Activated T-cell treated with anti-CD3 and anti-CD28 coated beads, Interleukin-2, amount 50 U/mL, for 4 hours (primary cell): ENCODE measurements at regions not wholly inside any gene's neighbourhood (a gene's known extent, or its start where the extent isn't known, plus 50 kb on each side); places are given as distances from the start of the nearest gene placed in this dataset.
"Not testable (repeated sequence)": the region's sequence is repeated elsewhere in the genome, so short reads cannot be mapped to it uniquely, and the experiment has no call there.

ENCODE experiments used
- ATAC-seq, 2 donors: fragments of 200-7000 bp; cut with Tn5 transposase; one replicate each; pipeline ENCODE4 v1.10.0; 2021
- DNase-seq: peaks from one replicate; pipeline ENCODE4 v3.0.0-alpha.2; 2020
- H3K27me3 Mint-ChIP-seq: one replicate; pipeline ENCODE4 v1.8.0; 2021; ENCODE audit warnings: low read depth, mixed read lengths
- H3K36me3 Mint-ChIP-seq: one replicate; pipeline ENCODE4 v1.8.0; 2022; ENCODE audit warnings: mixed read lengths; ENCODE audit not compliant: insufficient read depth
- H3K4me1 Mint-ChIP-seq: one replicate; pipeline ENCODE4 v1.8.0; 2021; ENCODE audit warnings: low read depth, mixed read lengths
- H3K4me3 Mint-ChIP-seq: one replicate; pipeline ENCODE4 v1.8.0; 2021; ENCODE audit warnings: mild to moderate bottlenecking, moderate library complexity, mixed read lengths
- H3K9me3 Mint-ChIP-seq: one replicate; pipeline ENCODE4 v1.8.0; 2021; ENCODE audit warnings: mixed read lengths

DNA sequence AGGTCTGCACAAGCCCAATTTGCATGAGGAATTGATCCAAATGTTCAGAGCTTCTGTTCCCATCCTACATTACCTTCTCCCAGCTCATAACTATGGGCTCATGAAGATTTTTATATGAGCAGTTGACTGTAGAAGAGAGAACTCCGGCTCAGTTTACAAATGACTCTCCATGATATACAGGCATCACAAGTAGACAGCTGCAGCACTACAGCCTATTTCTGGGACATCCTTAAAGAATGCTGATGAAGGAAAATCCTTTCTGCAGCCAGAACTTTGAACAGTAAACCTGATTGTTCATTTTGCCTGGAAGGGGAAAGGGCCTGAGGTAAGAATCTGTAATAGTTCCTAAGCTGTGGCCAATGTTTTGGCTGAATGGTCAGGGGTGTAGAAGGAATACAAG lies 174.1 kb upstream of the CXCL13 start:
- Mint-ChIP-seq H3K36me3 (no peaks in the 10 kb centered on the region), H3K9me3 (no peaks in the 10 kb centered on the region), H3K27me3 (no peaks in the 10 kb centered on the region), H3K4me3 (no peak overlapping the region), H3K4me1 (peaks cover 5% of the 10 kb centered on the region)
- DNase-seq, result no peak
- ATAC-seq, result no peak

DNA sequence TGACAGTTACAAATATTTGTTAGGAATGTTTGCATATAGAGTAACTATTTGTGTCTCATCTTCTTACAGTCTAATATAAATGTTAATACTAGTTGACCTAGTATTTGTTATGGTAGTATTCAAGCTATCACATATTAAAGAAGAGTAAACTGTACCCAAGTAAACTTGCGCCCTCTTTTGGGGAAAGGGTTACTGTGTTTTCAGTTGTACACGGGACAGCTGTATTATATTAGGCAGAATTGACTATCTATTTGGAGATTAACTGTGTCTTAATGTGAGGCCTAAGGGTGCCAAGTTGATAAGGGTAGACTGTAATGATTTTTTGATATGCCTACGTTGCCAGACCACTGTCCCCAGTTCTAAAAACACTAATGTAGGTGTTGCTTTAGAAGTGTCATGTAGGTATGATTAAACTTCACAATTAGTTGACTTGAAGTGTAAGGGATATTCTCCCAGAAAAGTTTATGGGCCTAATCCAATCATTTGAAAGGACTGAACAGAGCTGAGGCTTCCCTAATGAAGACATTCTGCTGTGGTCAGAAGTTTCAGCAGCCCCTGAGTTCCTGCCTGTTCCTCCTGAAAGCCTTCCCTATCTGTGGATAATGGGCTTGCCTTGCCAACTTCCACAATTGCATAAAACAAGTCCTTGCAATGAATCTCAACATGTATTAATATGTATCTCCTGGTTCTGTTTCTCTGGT lies 172.8 kb upstream of the CXCL13 start:
- Mint-ChIP-seq H3K9me3 (no peaks in the 10 kb centered on the region), H3K36me3 (no peaks in the 10 kb centered on the region), H3K4me1 (peaks cover 5% of the 10 kb centered on the region), H3K27me3 (no peaks in the 10 kb centered on the region), H3K4me3 (no peak overlapping the region)
- no peak for DNase-seq
- peak in 1 of 2 donors; percentile 23 for ATAC-seq

DNA sequence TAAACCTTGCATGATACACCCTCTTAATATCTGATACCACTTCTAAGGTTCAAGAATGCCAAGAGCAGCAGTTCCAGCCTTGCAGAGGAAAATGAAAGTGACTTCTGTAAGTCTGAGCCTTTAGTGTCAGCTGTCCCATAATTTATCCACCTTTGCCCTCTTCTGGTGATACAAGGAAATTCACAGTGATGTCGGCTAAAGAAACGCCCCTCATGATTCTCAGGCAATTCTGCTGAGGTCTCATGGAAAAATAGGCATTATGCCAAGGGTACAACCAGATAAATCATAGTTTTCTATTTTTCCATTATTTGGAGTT lies 172.2 kb upstream of the CXCL13 start:
- ATAC-seq (peak; percentile 61 to 69), DNase-seq (no peak)
- H3K36me3 Mint-ChIP-seq, result no peaks in the 10 kb centered on the region
- no peaks in the 10 kb centered on the region for H3K9me3 Mint-ChIP-seq
- H3K27me3 Mint-ChIP-seq, result no peaks in the 10 kb centered on the region
- peaks cover 5% of the 10 kb centered on the region for H3K4me1 Mint-ChIP-seq
- no peak overlapping the region for H3K4me3 Mint-ChIP-seq

DNA sequence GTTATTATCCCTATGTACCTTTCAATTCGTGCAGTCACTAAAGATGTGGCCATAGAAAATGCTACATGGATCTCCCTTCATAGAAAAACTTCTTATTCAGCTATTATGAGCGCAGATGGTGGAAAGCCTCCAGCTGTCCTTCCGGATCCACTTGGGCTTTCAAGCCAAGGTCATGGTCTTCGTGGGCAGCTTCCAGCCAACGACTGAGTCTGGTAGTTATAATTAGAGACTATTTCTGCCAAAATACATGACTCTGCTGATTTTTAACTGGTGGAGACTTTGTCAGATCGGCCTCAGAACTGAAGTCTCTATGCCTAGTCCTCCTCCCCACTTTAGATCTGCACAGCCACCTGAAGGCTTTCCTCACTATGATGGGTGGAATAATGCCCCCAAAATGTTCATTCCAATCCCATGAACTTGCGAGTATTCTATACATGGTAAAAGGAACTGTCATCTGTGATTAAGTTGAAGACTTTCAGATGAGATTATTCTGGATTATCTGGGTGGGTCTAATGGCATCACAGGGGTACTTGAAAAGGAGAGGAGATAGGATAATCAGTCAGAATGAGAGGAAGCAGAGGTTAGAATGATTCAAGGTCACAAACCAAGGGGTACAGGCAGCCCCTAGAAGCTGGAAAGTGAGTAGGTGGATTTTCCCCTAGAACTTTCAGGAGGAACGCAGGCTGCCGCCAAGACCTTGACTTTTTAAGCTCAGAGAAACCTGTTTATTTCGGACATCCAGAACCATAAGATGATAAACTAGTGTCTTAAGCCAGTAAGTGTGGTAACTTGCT lies 171.1 kb upstream of the CXCL13 start:
- H3K36me3 Mint-ChIP-seq, result no peaks in the 10 kb centered on the region
- H3K4me3 Mint-ChIP-seq, result no peak overlapping the region
- no peaks in the 10 kb centered on the region for H3K27me3 Mint-ChIP-seq
- DNase-seq (no peak), ATAC-seq (no peak)
- no peaks in the 10 kb centered on the region for H3K9me3 Mint-ChIP-seq
- H3K4me1 Mint-ChIP-seq, result peaks cover 5% of the 10 kb centered on the region

DNA sequence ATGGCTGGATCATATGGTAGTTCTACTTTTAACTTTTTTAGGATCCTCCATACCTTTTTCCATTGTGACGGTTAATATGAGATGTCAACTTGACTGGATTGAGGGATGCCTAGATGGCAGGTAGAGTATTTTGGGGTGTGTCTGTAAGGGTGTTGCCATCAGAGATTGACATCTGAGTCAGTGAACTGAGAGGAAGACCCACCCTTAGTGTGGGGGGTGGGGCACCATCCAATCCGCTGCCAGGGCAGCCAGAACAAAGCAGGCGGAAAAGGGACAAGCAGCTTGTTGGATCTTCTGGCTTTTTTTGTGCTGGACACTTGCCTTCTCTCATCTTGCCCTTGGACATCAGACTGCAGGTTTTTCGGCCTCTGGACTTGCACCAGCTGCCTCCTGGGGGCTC lies 168.5 kb upstream of the CXCL13 start:
- no peak overlapping the region for H3K4me3 Mint-ChIP-seq
- H3K9me3 Mint-ChIP-seq, result no peaks in the 10 kb centered on the region
- H3K4me1 Mint-ChIP-seq, result peaks cover 5% of the 10 kb centered on the region
- ATAC-seq, result no peak
- DNase-seq, result no peak
- H3K36me3 Mint-ChIP-seq, result no peaks in the 10 kb centered on the region
- H3K27me3 Mint-ChIP-seq, result no peaks in the 10 kb centered on the region

DNA sequence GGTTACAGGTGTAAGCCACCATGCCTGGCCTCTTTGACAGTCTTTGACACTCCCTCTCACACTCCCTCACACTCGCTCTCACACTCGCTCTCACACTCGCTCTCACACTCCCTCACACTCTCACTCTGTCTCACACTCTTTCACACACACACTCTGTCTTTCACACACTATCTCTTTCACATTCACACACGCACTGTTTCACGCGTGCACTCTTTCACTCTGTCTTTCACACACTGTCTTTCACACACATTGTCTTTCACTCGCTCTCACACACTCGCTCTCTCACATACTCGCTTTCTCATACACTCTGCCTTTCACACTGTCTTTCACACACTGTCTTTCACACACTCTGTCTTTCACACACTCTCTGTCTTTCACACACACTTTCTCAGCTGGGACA lies 167.1 kb upstream of the CXCL13 start:
- Mint-ChIP-seq H3K27me3 (peaks cover 2% of the 10 kb centered on the region), H3K4me1 (no peaks in the 10 kb centered on the region), H3K36me3 (no peaks in the 10 kb centered on the region), H3K9me3 (no peaks in the 10 kb centered on the region), H3K4me3 (no peak overlapping the region)
- DNase-seq, result no peak
- no peak for ATAC-seq

DNA sequence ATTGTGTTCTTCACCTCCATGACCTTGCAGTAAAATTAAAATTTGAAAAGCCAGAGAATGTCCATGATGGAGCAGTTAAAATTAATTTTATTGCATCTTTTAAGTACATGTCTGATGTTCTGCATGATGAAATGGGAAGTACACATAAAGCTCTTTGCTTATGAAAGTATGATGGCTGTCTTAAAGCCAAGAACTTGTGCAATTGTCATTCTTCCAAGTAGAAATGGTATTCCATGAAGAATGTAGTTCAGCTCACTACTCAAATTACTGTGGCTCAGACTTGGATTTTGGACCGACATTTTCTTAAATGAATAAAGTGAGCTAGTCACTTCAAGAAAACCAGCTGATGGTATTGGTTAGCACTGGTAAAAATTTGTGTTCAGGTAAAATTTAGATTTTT lies 161.7 kb upstream of the CXCL13 start:
- DNase-seq, result no peak
- no peak for ATAC-seq
- H3K27me3 Mint-ChIP-seq, result peaks cover 4% of the 10 kb centered on the region
- H3K4me1 Mint-ChIP-seq, result no peaks in the 10 kb centered on the region
- no peaks in the 10 kb centered on the region for H3K9me3 Mint-ChIP-seq
- no peaks in the 10 kb centered on the region for H3K36me3 Mint-ChIP-seq
- no peak overlapping the region for H3K4me3 Mint-ChIP-seq

DNA sequence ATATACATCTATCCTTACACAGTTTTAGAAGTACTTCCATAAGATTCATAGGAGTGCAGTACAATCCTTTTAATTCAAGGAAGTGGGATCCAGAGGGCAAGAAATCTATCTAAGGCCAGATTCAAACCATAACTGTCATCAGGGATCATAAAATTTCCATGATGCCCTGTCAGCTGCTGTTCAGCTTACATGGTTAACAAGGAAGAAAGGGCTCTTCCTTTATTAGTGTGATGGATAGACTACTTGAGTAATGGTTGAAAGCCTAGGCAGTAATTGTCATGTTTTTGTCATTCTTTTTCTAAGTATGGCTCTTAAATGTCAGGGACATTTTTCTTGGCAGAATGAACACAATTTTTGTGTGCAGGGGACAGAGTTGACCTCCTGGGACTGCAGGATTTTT lies 159.8 kb upstream of the CXCL13 start:
- Mint-ChIP-seq H3K36me3 (no peaks in the 10 kb centered on the region), H3K27me3 (peaks cover 8% of the 10 kb centered on the region), H3K9me3 (no peaks in the 10 kb centered on the region), H3K4me1 (no peaks in the 10 kb centered on the region), H3K4me3 (no peak overlapping the region)
- DNase-seq (no peak), ATAC-seq (no peak)

DNA sequence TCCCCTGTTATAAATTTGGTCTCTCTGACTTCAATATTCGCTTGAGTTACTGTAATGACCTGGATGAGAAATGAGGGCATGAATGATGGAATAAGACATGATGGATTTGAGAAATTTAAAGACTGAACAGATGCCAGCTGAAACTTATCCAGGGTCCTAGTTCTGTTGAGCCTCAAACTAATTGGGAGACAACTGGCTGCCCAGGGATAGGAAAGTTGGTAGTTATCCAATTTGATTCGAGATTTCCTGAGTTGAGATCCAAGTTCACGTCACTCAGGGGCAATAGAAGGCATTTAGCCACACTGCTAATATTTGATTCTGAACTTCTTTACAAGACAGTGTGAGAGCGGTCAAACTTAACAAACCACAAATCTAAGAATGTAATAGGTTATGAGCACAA lies 159.0 kb upstream of the CXCL13 start:
- H3K9me3 Mint-ChIP-seq, result no peaks in the 10 kb centered on the region
- H3K27me3 Mint-ChIP-seq, result peaks cover 8% of the 10 kb centered on the region
- no peaks in the 10 kb centered on the region for H3K4me1 Mint-ChIP-seq
- no peak for ATAC-seq
- no peaks in the 10 kb centered on the region for H3K36me3 Mint-ChIP-seq
- no peak overlapping the region for H3K4me3 Mint-ChIP-seq
- DNase-seq, result no peak

DNA sequence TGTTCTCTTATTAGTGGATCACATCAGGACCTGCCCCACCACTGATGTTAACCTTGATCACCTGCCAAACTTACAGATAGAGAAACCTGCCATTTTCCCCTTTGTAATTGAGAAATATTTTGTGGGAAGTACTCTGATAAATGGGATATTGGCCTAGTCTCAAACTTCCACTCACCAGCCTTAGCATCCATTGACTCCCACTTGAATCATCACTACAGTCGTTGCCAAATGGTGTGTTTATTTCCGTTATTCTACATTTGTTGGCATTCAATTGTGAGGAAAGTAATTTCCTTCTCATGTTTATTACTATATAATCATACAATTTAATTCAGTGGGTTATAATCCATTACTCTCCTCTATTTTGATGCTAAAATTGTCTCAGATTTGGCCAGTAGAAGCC lies 156.4 kb upstream of the CXCL13 start:
- Mint-ChIP-seq H3K27me3 (peaks cover 6% of the 10 kb centered on the region), H3K9me3 (no peaks in the 10 kb centered on the region), H3K4me3 (no peak overlapping the region), H3K4me1 (no peaks in the 10 kb centered on the region), H3K36me3 (no peaks in the 10 kb centered on the region)
- DNase-seq (no peak), ATAC-seq (no peak)

DNA sequence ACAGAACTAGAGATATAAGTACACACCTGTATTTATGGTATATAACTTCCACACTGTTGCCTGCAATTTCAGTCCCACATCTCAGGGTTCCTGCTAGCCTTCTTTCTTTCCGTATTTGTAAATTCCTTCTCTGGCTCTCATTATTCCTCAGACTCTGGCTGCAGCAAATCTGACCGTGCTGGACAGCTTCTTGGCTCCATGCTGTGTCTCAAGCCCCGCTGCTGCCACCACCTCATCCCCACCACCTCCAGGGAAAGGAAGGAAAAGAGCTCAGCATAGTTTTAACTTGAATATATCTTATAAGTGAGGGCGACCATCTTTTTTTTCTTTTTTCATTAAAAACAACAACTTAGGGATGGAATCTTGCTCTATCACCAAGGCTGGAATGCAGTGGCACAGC lies 155.6 kb upstream of the CXCL13 start:
- Mint-ChIP-seq H3K4me1 (no peaks in the 10 kb centered on the region), H3K4me3 (no peak overlapping the region), H3K27me3 (peaks cover 6% of the 10 kb centered on the region), H3K9me3 (no peaks in the 10 kb centered on the region), H3K36me3 (no peaks in the 10 kb centered on the region)
- no peak for ATAC-seq
- no peak for DNase-seq

DNA sequence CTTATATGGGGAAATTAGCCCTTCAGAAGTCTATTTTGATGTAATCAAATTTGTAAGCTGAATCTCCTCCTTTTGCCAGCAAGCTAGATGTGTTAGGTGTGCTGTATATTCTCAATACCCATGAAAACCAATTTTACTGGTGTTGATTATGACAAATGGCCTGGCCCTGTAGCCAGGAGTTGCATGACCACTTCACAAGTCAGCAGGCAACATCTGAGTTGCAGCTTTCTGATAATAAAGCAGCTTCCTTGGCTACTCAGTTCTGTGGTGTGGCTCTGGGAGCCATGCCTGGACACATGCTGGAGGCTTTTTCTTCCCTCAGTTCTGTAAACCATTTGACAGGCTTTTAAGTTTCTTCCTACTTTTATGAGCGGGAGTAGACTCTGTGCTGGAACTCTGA lies 154.1 kb upstream of the CXCL13 start:
- no peak for ATAC-seq
- Mint-ChIP-seq H3K36me3 (no peaks in the 10 kb centered on the region), H3K4me3 (no peak overlapping the region), H3K9me3 (no peaks in the 10 kb centered on the region), H3K4me1 (no peaks in the 10 kb centered on the region), H3K27me3 (peaks cover 6% of the 10 kb centered on the region)
- no peak for DNase-seq

DNA sequence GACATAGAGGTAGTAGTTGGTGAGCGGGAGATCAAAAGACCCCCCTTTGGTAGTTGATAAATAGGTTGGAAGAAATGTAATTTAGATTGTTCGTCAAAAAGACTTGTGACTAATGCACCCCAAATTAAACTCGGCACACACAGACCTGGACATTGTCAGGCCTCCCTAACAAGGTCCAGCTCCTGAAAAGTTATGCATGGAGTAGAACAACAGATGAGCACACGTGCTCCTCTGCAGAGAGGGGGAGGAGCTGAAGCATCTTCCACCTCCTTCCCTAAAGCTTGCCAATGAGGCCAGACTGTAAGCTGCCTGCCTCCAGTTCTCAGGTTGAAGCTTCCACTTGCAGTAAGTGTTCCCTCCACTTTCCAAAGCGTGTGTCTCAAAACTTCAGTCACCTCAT lies 153.5 kb upstream of the CXCL13 start:
- not testable (repeated sequence) for ATAC-seq, H3K9me3 Mint-ChIP-seq, H3K4me3 Mint-ChIP-seq, H3K27me3 Mint-ChIP-seq, H3K4me1 Mint-ChIP-seq, DNase-seq, H3K36me3 Mint-ChIP-seq

DNA sequence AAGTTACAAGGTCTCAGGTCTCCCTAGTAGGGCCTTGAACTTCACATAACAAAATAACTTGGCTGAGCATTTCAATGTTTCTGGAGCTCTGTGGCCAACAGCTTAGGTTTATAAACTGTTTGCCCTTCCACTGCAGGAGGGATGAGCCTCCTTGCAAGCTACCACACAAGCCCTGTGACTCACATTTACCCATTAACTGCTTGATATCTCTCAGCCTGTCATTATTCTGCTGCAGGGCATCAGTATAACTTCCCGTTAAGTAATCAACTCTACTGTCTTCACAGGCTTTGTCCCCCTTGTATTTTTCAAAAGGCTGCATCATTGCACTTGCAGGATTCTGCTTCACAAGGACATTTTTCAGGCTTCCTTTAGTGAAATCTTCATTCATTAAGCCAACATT lies 151.7 kb upstream of the CXCL13 start:
- DNase-seq (no peak), ATAC-seq (no peak)
- Mint-ChIP-seq H3K4me1 (no peaks in the 10 kb centered on the region), H3K27me3 (peaks cover 4% of the 10 kb centered on the region), H3K9me3 (no peaks in the 10 kb centered on the region), H3K36me3 (no peaks in the 10 kb centered on the region), H3K4me3 (no peak overlapping the region)

DNA sequence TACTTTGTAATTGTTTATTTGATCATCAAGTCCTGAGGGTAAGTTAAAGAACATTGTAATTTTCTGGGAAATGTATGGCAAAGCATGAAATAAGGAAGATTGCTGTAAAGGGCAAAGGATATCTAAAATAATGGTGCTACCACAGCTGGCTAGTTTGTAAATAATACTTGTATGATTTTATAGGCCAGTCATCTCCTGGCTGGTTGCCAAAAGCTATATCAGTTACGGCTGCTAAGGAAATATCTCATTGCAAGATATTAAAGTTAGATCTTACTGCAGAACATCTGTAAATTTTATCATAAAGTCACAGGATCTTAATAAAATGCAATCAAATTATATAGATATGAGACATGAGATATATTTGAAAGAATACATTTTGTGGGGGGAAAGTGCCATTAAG lies 150.8 kb upstream of the CXCL13 start:
- Mint-ChIP-seq H3K36me3 (no peaks in the 10 kb centered on the region), H3K9me3 (no peaks in the 10 kb centered on the region), H3K27me3 (no peaks in the 10 kb centered on the region), H3K4me1 (no peaks in the 10 kb centered on the region), H3K4me3 (no peak overlapping the region)
- no peak for ATAC-seq
- no peak for DNase-seq
